DND-41 (cell line): ENCODE measurements at regions not wholly inside any gene's neighbourhood (a gene's known extent, or its start where the extent isn't known, plus 50 kb on each side); places are given as distances from the start of the nearest gene placed in this dataset.

Source experiments
- CTCF ChIP-seq: IDR thresholded peaks from 2 replicates; pipeline ENCODE4 v1.5.1; 2012; ENCODE audit warnings: borderline replicate concordance, low read length, moderate library complexity, mild to moderate bottlenecking; ENCODE audit not compliant: poor library complexity, severe bottlenecking; ENCODE audit errors: extremely low read depth
- EZH2 ChIP-seq: IDR thresholded peaks from 3 replicates; pipeline ENCODE4 v1.6.1; 2012; ENCODE audit warnings: borderline replicate concordance, low read depth, mild to moderate bottlenecking, moderate library complexity, low read length, inconsistent platforms; ENCODE audit not compliant: severe bottlenecking

DNA sequence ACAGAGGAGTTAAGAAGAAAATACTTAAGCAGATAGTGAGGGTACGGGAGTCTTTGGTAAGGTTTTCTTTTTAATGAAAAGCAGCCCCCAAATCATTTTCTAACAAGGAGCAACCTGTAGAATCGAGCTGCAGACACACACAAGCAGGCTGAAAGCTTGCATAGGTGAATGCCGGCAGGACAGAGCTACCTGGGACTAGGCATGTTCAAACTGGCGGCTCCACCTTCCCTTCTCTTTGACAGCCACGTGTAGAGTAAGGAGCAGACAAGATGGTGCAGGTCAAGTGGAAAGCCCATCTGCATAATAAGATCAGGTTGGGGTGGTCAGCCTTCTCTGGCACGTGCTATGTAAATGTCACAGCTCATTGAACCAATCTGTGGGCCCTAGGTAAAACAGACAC lies 1292.4 kb downstream of the EPHA7 start:
- TF ChIP-seq CTCF (no peak), EZH2 (no peak)
